ENCODE measurements at regions not wholly inside any gene's neighbourhood (a gene's known extent, or its start where the extent isn't known, plus 50 kb on each side); places are given as distances from the start of the nearest gene placed in this dataset.

DNA sequence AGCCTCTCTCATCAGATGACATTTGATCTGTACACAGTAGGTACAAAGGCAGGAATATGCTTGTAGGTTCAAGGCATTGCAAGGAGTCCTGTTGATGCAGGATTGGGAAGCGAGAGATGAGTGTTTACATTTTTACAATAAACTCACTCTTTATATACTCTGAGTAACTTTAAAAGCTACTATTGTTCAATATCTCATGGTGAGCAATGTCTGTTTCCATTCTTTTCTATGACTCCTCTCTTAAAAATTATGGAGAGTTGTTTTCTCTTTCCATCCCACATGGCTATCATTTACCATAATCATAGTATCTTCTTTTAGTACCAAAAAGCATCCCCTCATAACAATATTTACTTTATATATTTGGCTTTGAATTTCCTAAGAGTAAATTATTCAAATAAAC is 314.0 kb upstream of the CDIN1 start:
- no peak for DNase-seq (ENCODE audit: low spot score)

GRCh38 chr15:36271048-36271447 is 308.4 kb upstream of the CDIN1 start:
- no peak for DNase-seq (ENCODE audit: low spot score)

- no peak for DNase-seq (ENCODE audit: low spot score)
Observed at GRCh38 chr15:36275656-36276055, 303.8 kb upstream of the CDIN1 start.

- DNase-seq (ENCODE audit: low spot score) = peak; percentile 3
Observed at GRCh38 chr15:36278219-36278618, 301.2 kb upstream of the CDIN1 start.

DNA sequence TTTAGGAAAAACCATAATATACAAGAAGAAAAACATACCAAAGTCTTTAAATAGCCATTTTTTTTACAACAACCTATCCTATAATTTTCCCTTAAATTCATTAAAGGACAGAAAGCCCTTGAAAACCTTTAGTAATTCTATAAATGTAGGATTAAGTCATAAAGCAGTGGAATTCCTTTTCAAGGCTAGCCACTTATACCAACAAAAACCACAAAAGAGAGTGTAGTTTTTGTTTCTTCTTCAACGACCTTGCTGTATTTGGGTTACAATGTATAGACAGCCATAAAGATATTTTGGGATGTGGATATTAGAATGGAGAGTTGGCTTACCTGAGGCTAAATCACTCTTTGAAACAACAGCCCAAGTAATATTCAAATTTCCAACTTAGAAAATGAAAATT is 296.6 kb upstream of the CDIN1 start:
- no peak for DNase-seq (ENCODE audit: low spot score)

DNA sequence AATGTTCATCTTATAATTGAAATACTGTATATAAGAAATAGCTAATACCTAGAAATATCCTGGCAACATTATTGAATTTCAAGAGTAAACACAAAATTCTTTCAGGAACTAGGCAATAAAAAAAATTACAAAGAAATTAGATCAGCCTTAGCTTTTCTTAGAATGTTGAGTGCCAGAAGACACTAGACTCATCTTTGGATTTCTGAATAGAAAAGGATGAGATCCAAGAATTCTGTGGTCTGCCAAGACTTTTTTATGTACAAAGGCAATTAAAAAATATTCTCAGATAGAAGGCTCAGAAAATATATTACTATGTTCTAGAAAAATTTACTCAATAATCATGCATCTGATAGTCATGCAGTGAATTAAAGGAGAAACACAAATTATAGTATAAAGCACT is 294.5 kb upstream of the CDIN1 start:
- no peak for DNase-seq (ENCODE audit: low spot score)

GRCh38 chr15:36291501-36291900 is 287.9 kb upstream of the CDIN1 start:
- no peak for DNase-seq (ENCODE audit: low spot score)

GRCh38 chr15:36294359-36294758 is 285.1 kb upstream of the CDIN1 start:
- no peak for DNase-seq (ENCODE audit: low spot score)

- no peak for DNase-seq (ENCODE audit: low spot score)
Observed at GRCh38 chr15:36301947-36302346, 277.5 kb upstream of the CDIN1 start.

- DNase-seq (ENCODE audit: low spot score) = no peak
Observed at GRCh38 chr15:36313021-36313420, 266.4 kb upstream of the CDIN1 start.

DNA sequence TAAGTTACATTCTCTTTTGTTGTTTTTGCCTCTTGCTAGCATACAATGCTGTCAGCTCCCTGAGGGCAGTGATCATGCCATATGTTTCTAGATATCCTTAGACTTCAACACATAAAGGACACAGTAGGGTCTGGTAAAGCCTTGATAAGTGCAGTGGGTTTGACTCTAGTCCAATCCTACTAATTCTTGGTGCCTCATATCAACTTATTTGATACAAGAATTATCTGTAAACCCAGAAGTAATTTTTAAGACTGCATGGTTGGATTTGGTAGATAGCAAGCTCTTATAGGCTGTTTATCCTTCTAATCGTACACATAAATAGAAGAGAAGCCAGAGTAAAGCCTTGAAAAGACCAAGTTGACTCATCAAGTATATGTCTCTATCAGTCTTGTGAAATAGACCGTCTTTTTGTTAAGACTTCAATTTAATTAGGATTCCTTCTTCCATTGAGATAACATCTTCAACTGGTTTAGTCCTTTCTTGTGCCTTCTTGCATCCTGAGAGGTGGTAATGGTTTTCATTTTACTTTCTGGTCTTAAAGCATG is 265.6 kb upstream of the CDIN1 start:
- no peak for DNase-seq (ENCODE audit: low spot score)

GRCh38 chr15:36315649-36316048 is 263.8 kb upstream of the CDIN1 start:
- DNase-seq (ENCODE audit: low spot score) = no peak

DNA sequence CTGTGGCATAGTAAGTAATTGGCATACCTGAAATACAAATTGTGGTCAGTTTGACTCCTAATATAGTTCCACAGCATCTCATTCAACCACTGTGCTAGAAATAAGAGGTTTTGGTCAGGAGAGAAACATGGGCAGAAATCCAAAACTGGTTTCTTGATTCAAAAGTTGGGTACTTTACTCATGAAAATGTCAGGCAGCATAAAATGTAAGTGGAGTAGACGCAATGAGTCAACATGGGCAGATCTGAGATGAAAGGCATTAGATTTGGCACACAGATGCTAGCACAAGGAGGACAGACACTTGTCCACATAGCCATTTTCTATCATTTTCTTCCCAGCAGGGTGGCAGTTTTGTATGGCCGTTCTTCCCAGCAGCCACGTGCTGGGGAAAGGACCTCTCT is 255.8 kb upstream of the CDIN1 start:
- no peak for DNase-seq (ENCODE audit: low spot score)

DNA sequence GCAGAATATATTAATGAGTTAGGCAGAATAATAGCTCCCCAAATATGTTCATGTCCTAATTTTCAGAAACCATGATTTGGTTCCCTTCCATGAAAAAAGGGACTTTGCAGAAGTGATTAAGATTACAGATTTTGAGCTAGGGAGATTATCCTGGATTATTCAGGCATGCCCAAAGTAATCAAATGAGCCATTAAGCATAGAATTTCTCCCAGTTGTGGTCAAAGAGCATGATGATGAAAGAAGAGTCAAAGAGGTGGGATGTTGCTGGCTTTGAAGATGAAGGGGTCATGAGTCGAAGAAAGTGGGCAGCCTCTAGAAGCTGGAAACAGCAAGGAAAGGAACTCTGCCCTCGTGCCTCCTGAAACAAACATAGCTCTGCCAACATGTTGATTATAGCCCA is 254.2 kb upstream of the CDIN1 start:
- no peak for DNase-seq (ENCODE audit: low spot score)

DNA sequence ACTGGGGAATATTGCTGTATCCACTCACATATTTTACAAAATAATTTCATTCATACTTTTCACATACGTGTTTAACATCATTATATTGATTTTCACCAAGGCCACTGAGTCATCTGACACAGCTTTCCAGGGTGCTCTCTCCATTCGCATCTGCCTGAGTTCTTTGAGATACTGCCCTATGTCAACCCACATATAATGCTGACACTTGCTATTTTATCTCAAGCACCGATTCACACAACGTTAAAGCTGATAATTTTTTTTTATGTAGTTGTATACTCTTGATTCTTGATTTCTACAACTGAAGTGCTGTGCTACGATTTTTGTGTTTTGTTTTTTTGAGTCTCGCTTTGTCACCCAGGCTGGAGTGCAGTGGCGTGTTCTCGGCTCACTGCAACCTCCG is 249.8 kb upstream of the CDIN1 start:
- no peak for DNase-seq (ENCODE audit: low spot score)

GRCh38 chr15:36330598-36330997 is 248.8 kb upstream of the CDIN1 start:
- no peak for DNase-seq (ENCODE audit: low spot score)

- DNase-seq (ENCODE audit: low spot score) = no peak
Observed at GRCh38 chr15:36331531-36332275, 247.7 kb upstream of the CDIN1 start.

DNA sequence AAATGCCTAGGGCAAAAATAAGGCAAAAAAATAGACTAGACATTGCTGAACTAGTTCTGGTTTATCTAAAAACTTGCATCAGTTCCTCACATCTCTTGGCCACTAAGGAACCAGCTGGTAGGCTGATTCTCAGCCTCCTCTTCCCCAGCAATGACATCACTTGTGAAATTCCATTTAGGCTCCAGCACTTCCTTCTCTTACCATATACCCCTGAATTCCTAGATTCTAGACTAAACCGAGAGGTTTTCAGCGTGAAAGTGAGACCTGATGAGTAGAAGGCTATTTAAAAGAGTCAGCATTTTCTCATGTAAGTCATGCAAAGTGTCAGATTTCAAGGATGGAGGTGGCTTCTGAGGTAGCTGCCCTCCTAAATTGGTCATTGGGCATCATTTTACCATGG is 247.1 kb upstream of the CDIN1 start:
- no peak for DNase-seq (ENCODE audit: low spot score)

DNA sequence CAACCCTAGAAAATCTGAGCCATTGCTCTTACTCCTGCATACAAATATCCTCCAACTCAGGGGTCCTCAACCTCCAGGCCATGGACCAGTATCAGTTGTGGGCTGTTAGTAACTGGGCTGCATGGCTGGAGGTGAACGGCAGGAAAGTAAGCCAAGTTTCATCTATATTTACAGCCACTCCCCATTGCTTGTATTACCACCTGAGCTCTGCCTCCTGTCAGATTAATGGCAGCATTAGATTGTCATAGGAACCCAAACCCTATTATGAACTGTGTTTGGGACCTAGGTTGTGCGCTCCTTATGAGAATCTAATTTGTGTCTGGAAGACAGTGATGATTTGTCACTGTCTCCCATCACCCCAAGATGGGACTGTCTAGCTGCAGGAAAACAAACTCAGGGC is 246.5 kb upstream of the CDIN1 start:
- no peak for DNase-seq (ENCODE audit: low spot score)

GRCh38 chr15:36334059-36334458 is 245.4 kb upstream of the CDIN1 start:
- no peak for DNase-seq (ENCODE audit: low spot score)

DNA sequence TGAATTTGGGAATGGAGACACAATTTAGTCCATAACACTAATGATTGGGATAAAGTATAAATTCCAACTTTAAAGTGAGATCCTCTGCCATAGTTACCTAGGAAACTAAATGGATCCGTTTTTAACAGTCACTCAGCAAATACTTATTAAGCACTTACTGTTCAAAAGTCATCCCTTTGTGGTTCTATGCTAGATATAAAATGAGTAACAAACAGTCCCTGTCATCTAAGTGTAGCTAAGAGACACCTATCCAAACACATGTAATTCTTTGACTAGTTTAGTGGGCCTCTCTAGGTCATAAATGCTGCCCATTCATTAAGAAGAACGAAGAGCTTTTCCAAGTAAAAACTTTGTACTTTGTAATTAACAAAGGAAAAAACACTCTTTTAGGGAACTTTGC is 244.2 kb upstream of the CDIN1 start:
- no peak for DNase-seq (ENCODE audit: low spot score)

DNA sequence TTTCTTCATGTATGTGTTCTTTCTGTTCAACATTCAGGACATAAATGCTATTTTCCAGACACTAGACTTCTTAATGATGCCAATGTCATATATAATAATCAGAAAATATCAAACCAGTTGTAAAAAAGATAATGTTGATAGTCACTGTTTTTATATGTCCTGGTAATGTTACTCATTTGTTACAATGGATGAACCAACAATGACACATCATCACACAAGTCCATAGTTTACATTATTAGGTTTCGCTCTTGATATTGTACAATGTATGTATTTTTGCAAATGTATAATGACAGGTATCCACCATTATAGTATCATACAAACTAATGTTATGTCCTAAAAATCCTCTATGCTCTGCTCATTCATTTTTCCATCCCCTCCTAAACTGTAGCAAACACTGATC is 243.8 kb upstream of the CDIN1 start:
- DNase-seq (ENCODE audit: low spot score) = no peak

DNA sequence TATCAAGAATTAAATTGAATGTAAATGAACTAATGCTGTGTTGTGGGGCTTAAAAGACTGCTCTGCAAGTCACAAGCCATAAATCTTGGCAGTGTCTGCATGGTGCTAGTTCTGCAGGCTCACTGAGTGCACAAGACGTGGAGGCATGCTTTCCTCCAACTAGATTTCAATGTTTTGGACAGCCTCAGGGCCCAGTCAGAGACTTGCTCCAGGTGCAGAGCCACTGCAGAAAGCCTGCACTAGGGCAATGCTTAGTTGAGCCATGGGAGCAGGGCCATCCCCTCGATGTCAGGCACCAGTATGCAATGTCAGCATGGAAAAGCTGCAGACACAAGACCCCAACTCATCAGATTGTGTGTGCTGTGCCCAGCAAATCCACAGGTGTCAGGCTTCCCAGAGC is 234.5 kb upstream of the CDIN1 start:
- no peak for DNase-seq (ENCODE audit: low spot score)

- no peak for DNase-seq (ENCODE audit: low spot score)
Observed at GRCh38 chr15:36347272-36347858, 232.1 kb upstream of the CDIN1 start.

Measured in cerebellar cortex (tissue), 1 donor.